KMS-11 (cell line): ENCODE measurements at regions not wholly inside any gene's neighbourhood (a gene's known extent, or its start where the extent isn't known, plus 50 kb on each side); places are given as distances from the start of the nearest gene placed in this dataset.
"Not testable (repeated sequence)": the region's sequence is repeated elsewhere in the genome, so short reads cannot be mapped to it uniquely, and the experiment has no call there.

Experiments
- H2AFZ ChIP-seq: fragments of 200-600 bp; sonication (generic); 2 replicates; pipeline ENCODE4 v1.6.1; 2016; ENCODE audit warnings: antibody characterized with exemption, mixed run types, low read depth
- H3K27ac ChIP-seq: fragments of 200-600 bp; sonication (generic); 2 replicates; pipeline ENCODE4 v1.6.1; 2016; ENCODE audit warnings: mild to moderate bottlenecking, mixed run types
- H3K27me3 ChIP-seq: fragments of 200-600 bp; sonication (generic); 2 replicates; pipeline ENCODE4 v1.6.1; 2017; ENCODE audit warnings: mild to moderate bottlenecking, low read depth, mixed run types, moderate library complexity; ENCODE audit not compliant: insufficient read depth
- H3K36me3 ChIP-seq: fragments of 200-600 bp; sonication (generic); 2 replicates; pipeline ENCODE4 v1.6.1; 2017; ENCODE audit warnings: mild to moderate bottlenecking, mixed run types; ENCODE audit not compliant: insufficient read depth
- H3K4me1 ChIP-seq: fragments of 200-600 bp; sonication (generic); 2 replicates; pipeline ENCODE4 v1.6.1; 2016; ENCODE audit warnings: mild to moderate bottlenecking, low read depth, mixed run types; ENCODE audit not compliant: poor library complexity, severe bottlenecking
- H3K4me2 ChIP-seq: fragments of 200-600 bp; sonication (generic); 2 replicates; pipeline ENCODE4 v1.7.0; 2016; ENCODE audit warnings: mild to moderate bottlenecking, mixed run types
- H3K4me3 ChIP-seq: fragments of 200-600 bp; sonication (generic); IDR thresholded peaks from 2 replicates; pipeline ENCODE4 v1.6.1; 2017; ENCODE audit warnings: low read depth, low read length, mixed read lengths; ENCODE audit not compliant: insufficient read depth
- H3K79me2 ChIP-seq: fragments of 200-600 bp; sonication (generic); 2 replicates; pipeline ENCODE4 v1.6.1; 2016; ENCODE audit warnings: low read depth, mixed run types; ENCODE audit not compliant: insufficient read depth
- H3K9ac ChIP-seq: fragments of 200-600 bp; sonication (generic); 2 replicates; pipeline ENCODE4 v1.6.1; 2016; ENCODE audit warnings: mild to moderate bottlenecking, mixed run types
- H4K20me1 ChIP-seq: fragments of 200-600 bp; sonication (generic); 2 replicates; pipeline ENCODE4 v1.6.1; 2016; ENCODE audit warnings: mild to moderate bottlenecking, mixed run types; ENCODE audit not compliant: insufficient read depth
- CTCF ChIP-seq: fragments of 200-600 bp; sonication (generic); conservative IDR thresholded peaks from 2 replicates; pipeline ENCODE4 v1.6.1; 2017; ENCODE audit warnings: low read depth, mild to moderate bottlenecking, antibody characterized with exemption, low read length, moderate library complexity, mixed read lengths

DNA sequence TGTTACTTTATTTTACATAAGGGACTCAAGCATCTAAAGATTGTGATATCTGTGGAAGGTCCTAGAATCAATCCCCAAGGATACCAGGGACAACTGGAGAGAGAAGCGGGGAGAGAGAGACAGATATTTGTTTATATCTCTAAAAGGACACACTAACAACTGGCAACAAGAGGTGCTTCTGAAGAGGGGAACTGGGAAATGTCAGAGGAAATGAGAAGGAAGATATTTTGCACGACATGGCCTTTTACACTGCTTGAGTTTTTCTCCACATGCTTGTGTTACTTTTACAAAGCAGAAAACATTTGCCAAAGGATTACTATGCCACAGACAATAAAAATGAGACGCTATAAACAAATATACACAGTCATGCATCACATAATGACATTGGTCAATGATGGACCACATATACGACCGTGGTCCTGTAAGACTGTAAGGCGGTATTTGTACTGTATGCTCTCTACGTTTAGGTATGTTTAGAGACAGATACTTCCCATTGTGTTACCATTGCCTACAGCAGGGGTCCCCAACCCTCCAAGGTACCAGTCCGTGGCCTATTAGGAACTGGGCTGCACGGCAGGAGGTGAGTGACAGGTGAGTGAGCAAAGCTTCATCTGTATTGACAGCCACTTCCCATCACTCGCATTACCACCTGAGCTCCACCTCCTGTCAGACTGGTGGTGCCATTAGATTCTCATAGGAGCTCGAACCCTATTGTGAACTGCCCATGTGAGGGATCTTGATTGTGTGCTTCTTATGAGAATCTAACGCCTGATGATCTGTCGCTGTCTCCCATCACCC lies 64.6 kb upstream of the PTPN1 start:
- Histone ChIP-seq H3K9ac (no peak overlapping the region), H4K20me1 (no peaks in the 10 kb centered on the region), H3K4me2 (no peak overlapping the region), H3K27me3 (peaks cover 66% of the 10 kb centered on the region), H3K4me3 (no peak overlapping the region), H3K4me1 (peaks cover 17% of the 10 kb centered on the region), H2AFZ (no peak overlapping the region), H3K79me2 (no peaks in the 10 kb centered on the region), H3K36me3 (no peaks in the 10 kb centered on the region), H3K27ac (no peak overlapping the region)
- no peak for TF ChIP-seq CTCF

GRCh38 chr20:50446351-50447101 lies 63.7 kb upstream of the PTPN1 start:
- H3K4me2 ChIP-seq = no peak overlapping the region
- no peak overlapping the region for H2AFZ ChIP-seq
- H3K4me1 ChIP-seq = peaks cover 27% of the 10 kb centered on the region
- no peaks in the 10 kb centered on the region for H3K79me2 ChIP-seq
- H3K27ac ChIP-seq = no peak overlapping the region
- H3K36me3 ChIP-seq = no peaks in the 10 kb centered on the region
- no peak for TF ChIP-seq CTCF
- H4K20me1 ChIP-seq = no peaks in the 10 kb centered on the region
- H3K9ac ChIP-seq = no peak overlapping the region
- no peak overlapping the region for H3K4me3 ChIP-seq
- H3K27me3 ChIP-seq = peaks cover 60% of the 10 kb centered on the region

DNA sequence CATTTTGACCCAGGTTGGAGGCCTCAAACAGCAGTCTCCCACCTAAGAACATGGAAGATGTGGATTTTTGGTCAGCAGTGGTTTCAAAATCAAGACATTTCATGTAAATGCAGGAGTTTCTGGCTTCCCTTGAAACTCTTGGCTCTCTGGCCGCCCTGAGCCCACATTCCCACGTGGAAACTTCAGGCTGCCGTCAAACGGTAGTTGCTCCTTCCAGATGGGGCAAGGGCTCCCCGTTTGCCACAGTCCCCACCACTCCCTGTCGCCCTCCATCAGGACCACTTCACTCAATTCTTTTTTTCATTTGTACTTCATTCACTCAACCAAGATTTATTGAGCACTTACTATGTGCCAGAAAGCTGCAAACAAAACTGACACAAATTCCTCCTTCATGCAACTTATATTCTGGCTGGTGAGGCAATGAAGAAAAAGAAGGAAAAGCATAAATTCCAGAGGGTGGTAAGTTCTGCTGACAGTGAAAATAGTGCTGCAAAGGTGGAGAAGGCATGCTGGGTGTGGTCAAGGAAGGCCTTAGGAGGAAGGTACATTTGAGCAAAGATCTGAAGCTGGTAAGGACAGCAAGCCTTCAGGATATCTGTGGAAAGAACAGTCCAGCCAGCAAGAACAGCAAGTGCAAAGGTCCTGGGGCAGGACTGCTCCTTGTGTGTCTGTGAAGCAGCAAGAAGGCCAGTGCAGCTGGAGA lies 62.9 kb upstream of the PTPN1 start:
- H3K79me2 ChIP-seq = no peaks in the 10 kb centered on the region
- H3K36me3 ChIP-seq = no peaks in the 10 kb centered on the region
- no peak overlapping the region for H2AFZ ChIP-seq
- H3K9ac ChIP-seq = no peak overlapping the region
- H3K4me3 ChIP-seq = no peak overlapping the region
- H3K4me2 ChIP-seq = no peak overlapping the region
- peaks cover 59% of the 10 kb centered on the region for H3K27me3 ChIP-seq
- H3K27ac ChIP-seq = no peak overlapping the region
- peaks cover 34% of the 10 kb centered on the region for H3K4me1 ChIP-seq
- TF ChIP-seq CTCF = no peak
- H4K20me1 ChIP-seq = no peaks in the 10 kb centered on the region

DNA sequence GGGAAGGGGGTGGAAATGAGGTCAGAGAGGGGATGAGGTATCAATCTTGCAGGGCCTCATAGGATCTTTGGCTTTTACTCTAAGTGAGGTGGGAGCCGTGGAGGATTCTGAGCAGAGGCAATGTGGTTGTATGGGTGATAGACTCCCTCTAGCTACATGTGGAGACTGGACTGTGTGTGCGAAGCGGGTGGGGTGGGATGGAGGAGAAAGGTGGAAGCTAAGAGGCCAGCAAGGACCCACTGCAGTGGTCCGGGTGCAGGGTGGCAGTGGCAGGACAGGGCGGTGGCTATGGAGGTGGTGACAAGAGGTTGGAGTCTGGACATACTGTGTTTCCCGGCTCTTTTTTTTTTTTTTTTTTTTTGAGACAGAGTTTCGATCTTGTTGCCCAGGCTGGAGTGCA lies 62.4 kb upstream of the PTPN1 start:
- Histone ChIP-seq H3K4me3 (no peak overlapping the region), H3K4me1 (peaks cover 34% of the 10 kb centered on the region), H3K4me2 (no peak overlapping the region), H3K27me3 (peaks cover 59% of the 10 kb centered on the region), H3K79me2 (no peaks in the 10 kb centered on the region), H3K9ac (no peak overlapping the region), H3K27ac (no peak overlapping the region), H2AFZ (no peak overlapping the region), H3K36me3 (no peaks in the 10 kb centered on the region), H4K20me1 (no peaks in the 10 kb centered on the region)
- no peak for TF ChIP-seq CTCF

DNA sequence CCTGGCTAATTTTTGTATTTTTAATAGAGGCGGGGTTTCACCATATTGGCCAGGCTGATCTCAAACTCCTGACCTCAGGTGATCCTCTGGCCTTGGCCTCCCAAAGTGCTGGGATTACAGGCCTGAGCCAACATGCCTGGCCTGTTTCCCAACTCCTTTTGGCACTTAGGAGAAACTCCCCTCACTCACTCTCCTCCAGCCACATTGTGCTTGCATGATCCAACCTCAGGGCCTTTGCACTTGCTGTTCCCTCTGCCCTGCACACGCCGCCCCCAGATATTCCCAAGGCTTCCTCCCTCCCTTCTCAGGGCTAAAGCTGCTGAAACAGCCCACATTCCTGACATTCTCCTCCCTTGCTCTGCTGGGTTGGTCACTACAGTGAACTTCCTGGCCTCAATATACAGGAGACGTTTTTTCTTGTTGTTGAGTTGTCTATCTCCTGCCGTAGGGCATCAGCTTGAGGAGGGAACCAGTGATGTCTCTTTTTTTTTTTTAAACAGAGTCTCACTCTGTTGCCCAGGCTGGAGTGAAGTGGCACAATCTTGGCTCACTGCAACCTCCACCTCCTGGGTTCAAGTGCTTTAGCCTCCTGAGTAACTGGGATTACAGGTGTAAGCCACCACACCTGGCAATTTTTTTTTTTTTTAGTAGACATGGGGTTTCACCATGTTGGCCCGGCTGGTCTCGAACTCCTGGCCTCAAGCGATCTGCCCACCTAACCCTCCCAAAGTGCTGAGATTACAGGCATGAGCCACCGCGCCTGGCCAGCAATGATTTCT lies 61.4 kb upstream of the PTPN1 start:
- peaks cover 67% of the 10 kb centered on the region for H3K27me3 ChIP-seq
- not testable (repeated sequence) for H2AFZ ChIP-seq, H3K4me2 ChIP-seq, H3K27ac ChIP-seq, H3K9ac ChIP-seq, H3K36me3 ChIP-seq, H3K4me3 ChIP-seq, H4K20me1 ChIP-seq, H3K79me2 ChIP-seq
- H3K4me1 ChIP-seq = peaks cover 34% of the 10 kb centered on the region
